Stimulated activated CD4-positive, alpha-beta T cell treated with anti-CD3 and anti-CD28 coated beads, Interleukin-2, amount 100 ng/mL, for 24 hours (primary cell): ENCODE measurements at regions not wholly inside any gene's neighbourhood (a gene's known extent, or its start where the extent isn't known, plus 50 kb on each side); places are given as distances from the start of the nearest gene placed in this dataset.

ENCODE experiments used
- DNase-seq, 2 donors: peaks; one replicate each; pipeline ENCODE4 v3.0.0-alpha.2; 2020

- DNase-seq: no peak
These were observed 58.6 kb upstream of the VRK2 start for GRCh38 chr2:57987835-57988573.

DNA sequence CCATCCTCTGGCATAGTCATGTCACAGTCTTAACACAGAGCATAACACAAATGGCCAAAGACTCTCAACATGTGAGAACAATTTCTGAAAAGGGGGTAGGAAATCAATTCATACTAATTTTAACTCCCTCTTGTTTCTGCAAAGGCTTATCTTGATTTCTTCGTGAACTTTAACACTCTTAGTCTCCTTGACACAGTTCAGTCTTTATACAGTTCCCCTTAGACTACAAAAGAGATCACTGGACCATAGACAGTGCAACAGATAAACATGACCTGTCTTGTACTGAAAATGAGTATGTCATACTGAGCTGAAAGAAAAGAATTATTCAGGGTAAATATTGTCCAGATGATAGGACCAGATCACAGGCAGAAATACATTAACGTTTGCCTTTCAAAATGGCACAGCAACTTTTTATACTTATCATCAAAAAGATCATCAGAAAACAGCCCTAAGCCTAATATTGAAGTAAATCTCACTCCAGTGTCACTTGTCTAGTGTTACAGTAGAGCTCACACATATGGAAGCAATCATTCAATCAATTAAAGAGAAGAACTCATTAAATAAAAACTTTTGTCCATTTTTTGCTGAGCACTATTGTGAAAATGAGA is 56.4 kb upstream of the VRK2 start:
- DNase-seq: no peak
